ENCODE measurements at regions not wholly inside any gene's neighbourhood (a gene's known extent, or its start where the extent isn't known, plus 50 kb on each side); places are given as distances from the start of the nearest gene placed in this dataset.

- TF ChIP-seq CHD7 (IDR thresholded peaks at IDR 0.05; ENCODE audit: insufficient replicate concordance, low read length) (no peak), SIN3A (conservative IDR thresholded peaks at IDR 0.05 in 1 of 2, IDR thresholded peaks at IDR 0.05 in 1 of 2; ENCODE audit: low read depth in 1 of 2, low read length in 2 of 2) (no peak)
Observed at GRCh38 chr16:52603015-52603414, 56.1 kb upstream of the TOX3 start (continued).
